Keratinocyte (primary cell): ENCODE measurements at regions not wholly inside any gene's neighbourhood (a gene's known extent, or its start where the extent isn't known, plus 50 kb on each side); places are given as distances from the start of the nearest gene placed in this dataset.
A peak's percentile ranks its signal among the peaks of the same experiment; 100 is the strongest.

Source experiments
- DNase-seq: peaks from one replicate; pipeline ENCODE4 v3.0.0-alpha.2; 2011; ENCODE audit warnings: low read depth, missing footprints, low spot score
- FAIRE-seq: peaks from 2 replicates; lab custom pipeline; 2011; peaks lifted over from hg19 to GRCh38; lab: Jason Lieb, UNC
- H2AFZ ChIP-seq: 2 replicates; pipeline ENCODE4 v1.6.0; 2012; ENCODE audit warnings: low read length, control low read depth, inconsistent platforms; ENCODE audit not compliant: control insufficient read depth
- H3K27ac ChIP-seq: 2 replicates; pipeline ENCODE4 v1.5.1; 2011; ENCODE audit warnings: low read length; ENCODE audit not compliant: control insufficient read depth, insufficient read depth
- H3K27me3 ChIP-seq: 3 replicates; pipeline ENCODE4 v1.6.0; 2011; ENCODE audit warnings: low read length; ENCODE audit not compliant: control insufficient read depth, insufficient read depth; ENCODE audit errors: extremely low read depth
- H3K36me3 ChIP-seq, 2 experiments: 2 replicates in 1 of 2; 3 replicates in 1 of 2; pipeline ENCODE4 v1.5.1; 2011; ENCODE audit warnings: low read length in 2 of 2, mild to moderate bottlenecking in 1 of 2; ENCODE audit not compliant: control insufficient read depth in 2 of 2, insufficient read depth in 2 of 2; ENCODE audit errors: extremely low read depth in 1 of 2
- H3K4me1 ChIP-seq: 3 replicates; pipeline ENCODE4 v1.5.1; 2011; ENCODE audit warnings: low read length; ENCODE audit not compliant: control insufficient read depth, insufficient read depth; ENCODE audit errors: extremely low read depth
- H3K4me2 ChIP-seq: 3 replicates; pipeline ENCODE4 v1.6.0; 2011; ENCODE audit warnings: low read depth, low read length; ENCODE audit not compliant: control insufficient read depth, insufficient read depth; ENCODE audit errors: extremely low read depth
- H3K4me3 ChIP-seq, 3 experiments: fragments of 200-600 bp in 1 of 3; sonication (generic) in 1 of 3; 2 replicates in 2 of 3; 3 replicates in 1 of 3; pipeline ENCODE4 v1.5.1; 2011 to 2016; ENCODE audit warnings: low read length in 3 of 3, mild to moderate bottlenecking in 3 of 3, control low read depth in 2 of 3, inconsistent platforms in 1 of 3, low read depth in 1 of 3, mixed read lengths in 1 of 3, mixed run types in 1 of 3, moderate library complexity in 1 of 3; ENCODE audit not compliant: control insufficient read depth in 2 of 3, insufficient read depth in 2 of 3; ENCODE audit errors: extremely low read depth in 1 of 3
- H3K79me2 ChIP-seq: 2 replicates; pipeline ENCODE4 v1.6.0; 2012; ENCODE audit warnings: low read length; ENCODE audit not compliant: control insufficient read depth, insufficient read depth
- H3K9ac ChIP-seq: 3 replicates; pipeline ENCODE4 v1.6.0; 2011; ENCODE audit warnings: low read length; ENCODE audit not compliant: control insufficient read depth, insufficient read depth; ENCODE audit errors: extremely low read depth
- H3K9me1 ChIP-seq: 3 replicates; pipeline ENCODE4 v1.6.0; 2011; ENCODE audit warnings: low read length; ENCODE audit not compliant: control insufficient read depth, insufficient read depth; ENCODE audit errors: extremely low read depth
- H3K9me3 ChIP-seq: 2 replicates; pipeline ENCODE4 v1.5.1; 2012; ENCODE audit warnings: low read depth, low read length; ENCODE audit not compliant: control insufficient read depth
- H4K20me1 ChIP-seq: 3 replicates; pipeline ENCODE4 v1.6.0; 2011; ENCODE audit warnings: low read length; ENCODE audit not compliant: control insufficient read depth, insufficient read depth; ENCODE audit errors: extremely low read depth
- CTCF ChIP-seq, 3 experiments: IDR thresholded peaks in 1 of 3; conservative IDR thresholded peaks in 1 of 3; optimal IDR thresholded peaks in 1 of 3; 2 replicates in 2 of 3; 3 replicates in 1 of 3; pipeline versions ENCODE3 to v1.5.1; 2011; ENCODE audit warnings: low read length in 3 of 3, mild to moderate bottlenecking in 3 of 3, moderate library complexity in 2 of 3, control low read depth in 1 of 3, inconsistent platforms in 1 of 3; ENCODE audit not compliant: insufficient read depth in 2 of 3; ENCODE audit errors: extremely low read depth in 1 of 3
- EZH2 ChIP-seq: IDR thresholded peaks from one replicate; pipeline ENCODE4 v1.6.1; 2012; ENCODE audit warnings: inconsistent platforms, mild to moderate bottlenecking, low read length, moderate library complexity
- dilution Hi-C: fragments of 300-500 bp; cut with MboI; formaldehyde crosslinking; loops from one replicate; pipeline ENCODE4 v1.7.0; 2020; ENCODE audit warnings: low sequenced_read_pairs; ENCODE audit not compliant: extremely low pct_ligation_motif_present

- no peaks in the 10 kb centered on the region for H3K9me3 ChIP-seq
- FAIRE-seq (no peak), DNase-seq (no peak)
- H3K36me3 ChIP-seq = no peaks in the 10 kb centered on the region
- H3K79me2 ChIP-seq = no peaks in the 10 kb centered on the region
- no peaks in the 10 kb centered on the region for H4K20me1 ChIP-seq
- dilution Hi-C loops = no loop called here
- peaks cover 7% of the 10 kb centered on the region for H3K4me1 ChIP-seq
- no peak overlapping the region for H3K4me2 ChIP-seq
- no peak overlapping the region for H3K27ac ChIP-seq
- no peaks in the 10 kb centered on the region for H3K27me3 ChIP-seq
- no peak overlapping the region for H3K4me3 ChIP-seq
- no peak for TF ChIP-seq CTCF (optimal IDR thresholded peaks at IDR 0.05 in 1 of 3, IDR thresholded peaks at IDR 0.05 in 1 of 3, conservative IDR thresholded peaks at IDR 0.05 in 1 of 3; ENCODE audit: extremely low read depth in 1 of 3, insufficient read depth in 2 of 3, low read length in 3 of 3)
- TF ChIP-seq EZH2 = no peak
- H3K9me1 ChIP-seq = no peaks in the 10 kb centered on the region
- no peak overlapping the region for H2AFZ ChIP-seq
- no peak overlapping the region for H3K9ac ChIP-seq
These were observed 304.9 kb upstream of the JAG1 start for GRCh38 chr20:10978713-10979112.

- Histone ChIP-seq H3K36me3 (no peaks in the 10 kb centered on the region), H3K9me3 (no peaks in the 10 kb centered on the region), H2AFZ (no peak overlapping the region), H3K4me3 (no peak overlapping the region), H3K4me1 (peaks cover 20% of the 10 kb centered on the region), H3K4me2 (no peak overlapping the region), H3K27ac (no peak overlapping the region), H3K9ac (no peak overlapping the region), H3K27me3 (no peaks in the 10 kb centered on the region), H3K9me1 (no peaks in the 10 kb centered on the region), H4K20me1 (no peaks in the 10 kb centered on the region), H3K79me2 (no peaks in the 10 kb centered on the region)
- dilution Hi-C loops = no loop called here
- TF ChIP-seq EZH2 (no peak), CTCF (optimal IDR thresholded peaks at IDR 0.05 in 1 of 3, IDR thresholded peaks at IDR 0.05 in 1 of 3, conservative IDR thresholded peaks at IDR 0.05 in 1 of 3; ENCODE audit: extremely low read depth in 1 of 3, insufficient read depth in 2 of 3, low read length in 3 of 3) (no peak)
- DNase-seq = no peak
- peak; percentile 73 for FAIRE-seq
These were observed 308.9 kb upstream of the JAG1 start for GRCh38 chr20:10982692-10983091.
